ENCODE measurements at regions not wholly inside any gene's neighbourhood (a gene's known extent, or its start where the extent isn't known, plus 50 kb on each side); places are given as distances from the start of the nearest gene placed in this dataset.

GRCh38 chr10:85421421-85421820 is 945.2 kb downstream of the GRID1 start:
- no peak for TF ChIP-seq CTCF (IDR thresholded peaks at IDR 0.05)
- no peak for TF ChIP-seq ZFX (IDR thresholded peaks at IDR 0.05; ENCODE audit: borderline replicate concordance)

Data from 22Rv1 (cell line).